PC-9 (cell line): ENCODE measurements at regions not wholly inside any gene's neighbourhood (a gene's known extent, or its start where the extent isn't known, plus 50 kb on each side); places are given as distances from the start of the nearest gene placed in this dataset.

ENCODE experiments used
- EZH2 ChIP-seq: fragments of 200-600 bp; sonication (generic); IDR thresholded peaks from 2 replicates; pipeline ENCODE4 v1.8.0; 2017; ENCODE audit warnings: antibody characterized with exemption, low read depth
- TF ChIP-seq, protein P1 (sequence below): fragments of 200-600 bp; sonication (generic); conservative IDR thresholded peaks from 2 replicates; pipeline ENCODE4 v1.6.1; 2017; ENCODE audit warnings: mixed run types, antibody characterized with exemption, mild to moderate bottlenecking, moderate library complexity

DNA sequence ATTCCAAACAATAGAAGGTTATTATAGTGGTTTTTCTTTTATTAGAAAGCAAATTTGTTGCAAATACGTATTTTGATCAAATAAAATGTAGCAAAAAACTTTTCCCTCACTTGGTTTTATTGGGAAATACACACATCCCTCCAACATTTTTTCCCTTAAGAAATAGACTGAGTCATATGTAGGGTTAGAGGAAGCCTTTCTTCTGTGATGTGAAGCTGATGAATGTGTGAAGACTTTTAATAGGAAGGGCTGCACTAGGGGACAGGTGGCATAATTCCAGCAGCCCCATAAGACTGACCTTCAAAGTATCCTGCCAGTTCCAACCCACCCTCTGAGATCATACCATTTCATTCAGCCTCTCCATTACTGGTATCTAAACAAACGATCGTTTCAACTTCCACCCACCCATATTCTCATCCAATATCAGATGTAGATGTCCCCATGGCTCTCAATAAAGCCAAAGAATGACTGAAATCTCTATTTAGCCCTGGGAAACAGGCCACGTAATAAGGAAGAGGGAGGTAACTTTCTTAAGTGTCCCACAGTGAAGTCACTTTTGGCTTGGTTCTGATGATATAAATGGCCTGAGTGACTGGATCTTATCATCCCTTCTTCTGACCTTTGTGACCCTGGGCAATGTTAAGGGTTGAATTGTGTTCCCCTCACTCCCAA lies 64.7 kb upstream of the LPAR1 start:
- TF ChIP-seq, protein P1, sequence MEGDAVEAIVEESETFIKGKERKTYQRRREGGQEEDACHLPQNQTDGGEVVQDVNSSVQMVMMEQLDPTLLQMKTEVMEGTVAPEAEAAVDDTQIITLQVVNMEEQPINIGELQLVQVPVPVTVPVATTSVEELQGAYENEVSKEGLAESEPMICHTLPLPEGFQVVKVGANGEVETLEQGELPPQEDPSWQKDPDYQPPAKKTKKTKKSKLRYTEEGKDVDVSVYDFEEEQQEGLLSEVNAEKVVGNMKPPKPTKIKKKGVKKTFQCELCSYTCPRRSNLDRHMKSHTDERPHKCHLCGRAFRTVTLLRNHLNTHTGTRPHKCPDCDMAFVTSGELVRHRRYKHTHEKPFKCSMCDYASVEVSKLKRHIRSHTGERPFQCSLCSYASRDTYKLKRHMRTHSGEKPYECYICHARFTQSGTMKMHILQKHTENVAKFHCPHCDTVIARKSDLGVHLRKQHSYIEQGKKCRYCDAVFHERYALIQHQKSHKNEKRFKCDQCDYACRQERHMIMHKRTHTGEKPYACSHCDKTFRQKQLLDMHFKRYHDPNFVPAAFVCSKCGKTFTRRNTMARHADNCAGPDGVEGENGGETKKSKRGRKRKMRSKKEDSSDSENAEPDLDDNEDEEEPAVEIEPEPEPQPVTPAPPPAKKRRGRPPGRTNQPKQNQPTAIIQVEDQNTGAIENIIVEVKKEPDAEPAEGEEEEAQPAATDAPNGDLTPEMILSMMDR = no peak
- TF ChIP-seq EZH2 = no peak
